ENCODE measurements at regions not wholly inside any gene's neighbourhood (a gene's known extent, or its start where the extent isn't known, plus 50 kb on each side); places are given as distances from the start of the nearest gene placed in this dataset.

DNA sequence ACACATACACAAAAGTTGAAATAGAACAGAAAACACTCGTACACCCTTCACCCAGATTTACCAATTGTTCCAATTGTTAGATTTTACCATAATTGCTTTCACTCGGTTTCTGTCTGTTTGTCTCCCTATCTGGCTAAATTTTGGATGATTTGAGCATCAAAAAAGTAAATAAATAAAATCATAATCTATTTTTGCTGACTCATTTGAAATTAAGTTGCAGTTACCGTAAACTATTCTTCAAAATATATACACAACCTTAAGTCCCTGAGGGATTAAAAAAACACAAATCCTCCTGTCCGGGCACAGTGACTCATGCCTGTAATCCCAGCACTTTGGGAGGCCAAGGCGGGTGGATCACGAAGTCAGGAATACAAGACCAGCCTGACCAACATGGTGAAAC lies 81.3 kb upstream of the SYT9 start:
- Histone ChIP-seq H3K4me3 (ENCODE audit: low read length) (no peak overlapping the region), H3K79me2 (ENCODE audit: low read length) (no peaks in the 10 kb centered on the region), H3K27ac (ENCODE audit: low read length) (no peak overlapping the region), H3K4me2 (ENCODE audit: low read depth, low read length) (no peak overlapping the region), H3F3A (ENCODE audit: insufficient read depth, low read length) (no peaks in the 10 kb centered on the region), H3K9me2 (replicated peaks; ENCODE audit: insufficient read depth, low read length) (no peaks in the 10 kb centered on the region), H3K9me3 (replicated peaks; ENCODE audit: insufficient read depth, low read length) (no peaks in the 10 kb centered on the region), H3K4me1 (ENCODE audit: low read length) (no peaks in the 10 kb centered on the region), H2AFZ (ENCODE audit: low read length) (no peak overlapping the region), H3K36me3 (replicated peaks; ENCODE audit: insufficient read depth, low read length) (no peaks in the 10 kb centered on the region), H3K27me3 (replicated peaks; ENCODE audit: insufficient read depth, low read length) (no peaks in the 10 kb centered on the region), H3K9ac (ENCODE audit: low read length) (no peak overlapping the region), H4K20me1 (ENCODE audit: insufficient read depth, low read length) (no peaks in the 10 kb centered on the region)
- DNase-seq, result no peak
- TF ChIP-seq, protein P1, sequence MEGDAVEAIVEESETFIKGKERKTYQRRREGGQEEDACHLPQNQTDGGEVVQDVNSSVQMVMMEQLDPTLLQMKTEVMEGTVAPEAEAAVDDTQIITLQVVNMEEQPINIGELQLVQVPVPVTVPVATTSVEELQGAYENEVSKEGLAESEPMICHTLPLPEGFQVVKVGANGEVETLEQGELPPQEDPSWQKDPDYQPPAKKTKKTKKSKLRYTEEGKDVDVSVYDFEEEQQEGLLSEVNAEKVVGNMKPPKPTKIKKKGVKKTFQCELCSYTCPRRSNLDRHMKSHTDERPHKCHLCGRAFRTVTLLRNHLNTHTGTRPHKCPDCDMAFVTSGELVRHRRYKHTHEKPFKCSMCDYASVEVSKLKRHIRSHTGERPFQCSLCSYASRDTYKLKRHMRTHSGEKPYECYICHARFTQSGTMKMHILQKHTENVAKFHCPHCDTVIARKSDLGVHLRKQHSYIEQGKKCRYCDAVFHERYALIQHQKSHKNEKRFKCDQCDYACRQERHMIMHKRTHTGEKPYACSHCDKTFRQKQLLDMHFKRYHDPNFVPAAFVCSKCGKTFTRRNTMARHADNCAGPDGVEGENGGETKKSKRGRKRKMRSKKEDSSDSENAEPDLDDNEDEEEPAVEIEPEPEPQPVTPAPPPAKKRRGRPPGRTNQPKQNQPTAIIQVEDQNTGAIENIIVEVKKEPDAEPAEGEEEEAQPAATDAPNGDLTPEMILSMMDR (IDR thresholded peaks at IDR 0.05; ENCODE audit: low read length), result no peak
- TF ChIP-seq EZH2phosphoT487 (IDR thresholded peaks at IDR 0.05; ENCODE audit: low read length) (no peak), EZH2 (optimal IDR thresholded peaks at IDR 0.05; ENCODE audit: low read depth, low read length) (no peak)

DNA sequence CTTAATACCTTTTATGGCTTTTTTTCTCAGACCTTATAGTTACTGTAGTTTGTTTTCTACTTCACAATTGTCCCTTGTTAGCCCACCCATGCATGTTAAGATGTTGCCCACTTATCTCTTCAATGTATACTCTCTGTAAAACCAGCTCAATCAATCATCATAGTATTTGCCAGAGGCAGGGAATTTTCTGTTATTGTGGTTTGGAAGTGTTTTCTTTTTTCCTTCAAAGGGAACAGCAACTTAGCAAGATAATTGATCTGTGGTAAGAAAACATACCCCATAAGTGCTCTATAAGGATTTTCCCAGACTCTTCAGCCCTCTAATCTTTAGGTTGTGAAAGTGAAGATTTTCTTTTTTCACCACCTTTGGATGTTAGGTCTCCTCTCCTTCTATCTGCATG lies 76.7 kb upstream of the SYT9 start:
- no peaks in the 10 kb centered on the region for H3K36me3 ChIP-seq (replicated peaks; ENCODE audit: insufficient read depth, low read length)
- no peaks in the 10 kb centered on the region for H3K4me1 ChIP-seq (ENCODE audit: low read length)
- no peaks in the 10 kb centered on the region for H4K20me1 ChIP-seq (ENCODE audit: insufficient read depth, low read length)
- no peak for TF ChIP-seq EZH2 (optimal IDR thresholded peaks at IDR 0.05; ENCODE audit: low read depth, low read length)
- no peak for TF ChIP-seq EZH2phosphoT487 (IDR thresholded peaks at IDR 0.05; ENCODE audit: low read length)
- TF ChIP-seq, protein P1 (IDR thresholded peaks at IDR 0.05; ENCODE audit: low read length), result no peak
- H3K79me2 ChIP-seq (ENCODE audit: low read length), result no peaks in the 10 kb centered on the region
- no peak overlapping the region for H3K27ac ChIP-seq (ENCODE audit: low read length)
- no peak overlapping the region for H3K4me3 ChIP-seq (ENCODE audit: low read length)
- no peaks in the 10 kb centered on the region for H3K9me3 ChIP-seq (replicated peaks; ENCODE audit: insufficient read depth, low read length)
- H3K27me3 ChIP-seq (replicated peaks; ENCODE audit: insufficient read depth, low read length), result no peaks in the 10 kb centered on the region
- H3K9me2 ChIP-seq (replicated peaks; ENCODE audit: insufficient read depth, low read length), result no peaks in the 10 kb centered on the region
- no peak overlapping the region for H3K9ac ChIP-seq (ENCODE audit: low read length)
- no peaks in the 10 kb centered on the region for H3F3A ChIP-seq (ENCODE audit: insufficient read depth, low read length)
- no peak overlapping the region for H3K4me2 ChIP-seq (ENCODE audit: low read depth, low read length)
- no peak overlapping the region for H2AFZ ChIP-seq (ENCODE audit: low read length)
- DNase-seq, result no peak

DNA sequence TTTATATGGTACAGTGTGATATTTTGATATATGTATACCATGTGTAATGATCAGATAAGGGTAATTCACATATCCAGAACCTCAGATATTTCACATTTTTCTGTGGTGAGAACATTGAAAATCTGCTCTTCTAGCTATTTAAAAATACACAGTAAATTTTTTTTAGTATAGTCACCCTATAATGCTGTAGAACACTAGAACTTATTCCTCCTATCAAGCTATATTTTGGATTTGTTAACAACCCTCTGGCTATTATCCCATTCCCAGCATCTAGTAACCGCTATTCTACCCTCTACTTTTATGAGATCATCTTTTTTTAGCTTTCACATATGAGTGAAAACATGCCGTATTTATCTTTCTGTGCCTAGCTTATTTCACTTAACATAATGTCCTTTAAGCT lies 65.5 kb upstream of the SYT9 start:
- no peak for TF ChIP-seq EZH2 (optimal IDR thresholded peaks at IDR 0.05; ENCODE audit: low read depth, low read length)
- TF ChIP-seq, protein P1 (IDR thresholded peaks at IDR 0.05; ENCODE audit: low read length), result no peak
- TF ChIP-seq EZH2phosphoT487 (IDR thresholded peaks at IDR 0.05; ENCODE audit: low read length), result no peak
- Histone ChIP-seq H2AFZ (ENCODE audit: low read length) (no peak overlapping the region), H3K4me1 (ENCODE audit: low read length) (no peaks in the 10 kb centered on the region), H3K27ac (ENCODE audit: low read length) (no peak overlapping the region), H3K9me3 (replicated peaks; ENCODE audit: insufficient read depth, low read length) (no peaks in the 10 kb centered on the region), H3K27me3 (replicated peaks; ENCODE audit: insufficient read depth, low read length) (no peaks in the 10 kb centered on the region), H3F3A (ENCODE audit: insufficient read depth, low read length) (no peaks in the 10 kb centered on the region), H4K20me1 (ENCODE audit: insufficient read depth, low read length) (no peaks in the 10 kb centered on the region), H3K79me2 (ENCODE audit: low read length) (no peaks in the 10 kb centered on the region), H3K36me3 (replicated peaks; ENCODE audit: insufficient read depth, low read length) (no peaks in the 10 kb centered on the region), H3K4me2 (ENCODE audit: low read depth, low read length) (no peak overlapping the region), H3K9me2 (replicated peaks; ENCODE audit: insufficient read depth, low read length) (no peaks in the 10 kb centered on the region), H3K4me3 (ENCODE audit: low read length) (no peak overlapping the region), H3K9ac (ENCODE audit: low read length) (no peak overlapping the region)
- DNase-seq, result no peak

All from MM.1S (cell line).